NCI-H1930 (cell line): ENCODE measurements at regions not wholly inside any gene's neighbourhood (a gene's known extent, or its start where the extent isn't known, plus 50 kb on each side); places are given as distances from the start of the nearest gene placed in this dataset.

ENCODE experiments used
- DNase-seq, 2 experiments: peaks; one replicate each; lab custom pipeline; 2025; lab: John Stamatoyannopoulos, UW

DNA sequence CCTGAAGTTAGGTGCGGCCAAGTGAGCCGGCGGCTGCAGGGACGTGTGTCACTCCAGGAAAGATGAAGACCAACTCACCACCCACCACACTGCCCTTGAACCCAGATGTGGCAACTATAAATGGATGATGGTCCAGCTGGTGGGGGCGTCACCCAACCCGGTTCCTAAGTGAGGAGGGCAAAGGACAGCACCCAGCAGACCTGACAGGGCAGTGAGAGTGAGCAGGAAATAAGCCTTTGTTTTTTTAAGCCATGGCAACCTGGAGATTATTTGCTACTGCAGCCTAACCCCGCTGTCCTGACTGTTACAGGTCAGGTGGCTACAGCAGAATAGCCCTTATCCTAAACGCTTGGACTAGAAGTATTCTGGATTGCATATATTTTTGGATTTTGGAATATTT is 228.9 kb downstream of the CTTN start:
- no peak for DNase-seq

DNA sequence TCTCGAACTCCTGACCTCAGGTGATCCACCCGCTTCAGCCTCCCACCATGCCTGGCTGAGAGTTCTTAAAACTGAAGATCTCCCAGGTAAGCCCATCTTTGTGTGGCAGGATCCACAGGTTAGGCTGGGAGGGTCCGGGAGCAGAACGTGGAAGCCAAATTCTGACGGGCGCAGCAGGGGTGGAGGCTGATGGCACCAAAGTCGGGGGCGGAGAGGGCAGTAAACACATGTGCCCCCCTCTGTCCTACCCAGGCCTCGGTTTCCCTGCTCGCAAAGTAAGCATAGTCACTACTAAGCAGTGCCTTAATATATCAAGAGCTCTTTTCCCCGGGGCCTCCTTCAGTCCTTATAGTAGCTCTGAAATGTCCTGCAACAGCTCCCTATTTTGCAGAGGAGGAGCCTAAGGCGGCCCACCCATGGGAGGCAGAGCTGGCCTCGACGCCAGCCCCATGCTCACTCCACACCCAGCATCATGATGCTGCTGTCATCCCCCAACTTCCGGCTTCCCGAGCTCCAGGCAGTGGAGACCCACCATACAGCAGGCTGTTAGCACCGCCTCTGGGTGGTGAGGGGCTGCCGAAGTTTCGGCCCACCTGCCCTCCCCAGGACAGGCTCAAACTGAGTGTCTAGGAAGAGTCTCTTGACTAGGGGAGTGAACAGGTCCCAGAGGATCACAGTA is 230.0 kb downstream of the CTTN start:
- no peak for DNase-seq

DNA sequence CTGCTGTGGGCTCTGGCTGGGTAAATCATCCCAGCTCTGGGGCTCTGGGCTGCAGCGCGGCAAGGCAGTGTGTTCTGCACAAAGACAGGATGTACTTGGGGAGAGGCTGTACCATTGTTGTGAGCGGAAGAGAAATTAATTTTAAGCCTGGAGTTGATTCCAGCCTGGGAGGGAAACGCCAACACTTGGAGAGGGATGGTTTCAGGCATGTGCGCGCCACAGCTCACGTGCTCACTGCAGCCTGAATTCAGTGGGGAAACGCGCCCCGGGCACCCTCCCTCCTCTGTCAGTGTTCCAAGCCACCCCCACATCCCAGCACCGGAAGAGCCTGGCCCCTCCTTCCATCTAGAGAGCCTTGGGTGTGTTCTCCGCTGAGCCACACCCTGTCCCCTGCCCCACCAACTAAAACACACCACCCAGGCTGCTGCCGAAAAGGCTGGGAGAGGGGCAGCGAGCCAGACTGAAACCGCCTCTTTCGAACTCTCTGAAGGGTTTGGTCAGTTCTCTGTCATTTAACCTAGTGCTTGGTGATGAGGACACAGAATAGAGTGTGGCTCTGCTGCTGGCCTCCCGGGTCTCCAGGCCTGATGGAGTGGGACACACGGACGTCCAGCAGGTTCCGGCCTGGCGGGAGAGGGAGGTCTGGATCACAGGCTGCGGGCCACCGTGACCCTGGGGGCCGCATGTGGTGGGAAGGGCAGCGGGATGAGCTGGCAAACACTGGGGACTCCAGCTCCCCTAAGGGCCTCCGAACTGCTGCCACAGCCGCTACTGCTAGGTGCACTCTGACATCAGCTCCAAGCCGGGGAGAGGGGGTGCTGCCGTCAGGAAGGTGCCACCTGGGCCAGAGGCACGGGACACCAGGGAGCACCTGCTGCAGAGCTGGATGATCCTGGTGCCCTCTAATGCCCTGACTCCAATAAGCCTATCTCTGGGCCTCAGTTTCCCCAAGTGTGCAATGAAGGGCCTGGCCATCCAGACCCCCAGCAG is 230.8 kb downstream of the CTTN start:
- DNase-seq, result no peak

DNA sequence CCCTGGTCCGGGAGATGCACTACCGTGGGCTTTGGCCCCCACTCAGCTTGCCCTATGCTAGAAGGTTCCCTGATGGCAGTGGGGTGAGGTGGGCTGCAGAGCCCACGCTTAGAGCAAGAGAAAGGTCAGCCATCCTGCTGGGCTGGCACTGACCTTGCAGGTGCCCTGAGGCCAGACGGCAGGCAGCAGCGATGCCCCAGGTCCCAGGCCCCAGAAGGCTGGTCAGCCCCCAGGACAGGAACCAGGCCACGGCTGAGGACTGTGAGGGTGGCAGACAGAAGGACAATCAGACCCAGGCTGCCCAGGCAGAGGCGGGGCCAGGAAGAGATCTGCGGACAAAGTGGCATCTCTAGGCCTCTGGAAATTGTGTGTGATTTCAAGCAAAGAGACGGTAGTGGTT is 231.7 kb downstream of the CTTN start:
- DNase-seq, result no peak

DNA sequence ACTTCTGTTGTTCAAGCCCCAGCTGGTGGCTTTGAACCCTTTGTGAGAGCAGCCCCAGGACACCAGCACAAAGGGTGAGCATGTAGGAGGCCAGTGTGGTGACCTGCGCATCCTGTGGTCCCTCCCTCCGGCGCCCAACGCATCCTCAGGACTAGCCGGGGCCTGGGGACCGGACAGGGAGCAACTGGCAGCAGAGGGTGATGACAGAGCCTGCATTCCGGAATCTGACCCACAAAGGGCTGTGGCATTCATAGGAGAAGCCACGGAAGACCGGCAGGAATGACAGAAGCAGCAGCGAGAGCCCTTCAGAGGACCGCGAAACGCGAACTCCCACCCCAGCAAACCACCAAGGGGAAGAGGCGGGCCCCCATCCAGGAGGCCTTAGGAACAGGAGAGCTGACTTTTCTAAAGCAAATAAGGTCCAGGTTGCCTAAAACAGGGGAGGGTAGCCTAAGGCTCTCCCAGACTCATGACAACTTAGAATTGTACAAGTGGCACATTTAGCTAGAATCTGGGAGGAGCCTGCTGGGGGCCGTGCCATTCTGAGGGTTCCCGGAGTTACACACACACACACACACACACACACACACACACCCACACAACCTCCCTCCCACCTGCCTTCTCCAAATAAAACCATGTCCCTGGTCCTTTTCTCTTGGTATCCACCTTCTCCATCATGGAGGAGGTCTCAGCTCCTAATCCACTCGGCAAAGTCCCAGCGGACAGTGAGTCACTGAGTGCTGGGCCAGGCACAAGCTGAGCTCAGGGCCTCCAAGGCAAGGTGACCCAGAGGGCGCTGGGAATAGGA is 232.7 kb downstream of the CTTN start:
- DNase-seq, result no peak

DNA sequence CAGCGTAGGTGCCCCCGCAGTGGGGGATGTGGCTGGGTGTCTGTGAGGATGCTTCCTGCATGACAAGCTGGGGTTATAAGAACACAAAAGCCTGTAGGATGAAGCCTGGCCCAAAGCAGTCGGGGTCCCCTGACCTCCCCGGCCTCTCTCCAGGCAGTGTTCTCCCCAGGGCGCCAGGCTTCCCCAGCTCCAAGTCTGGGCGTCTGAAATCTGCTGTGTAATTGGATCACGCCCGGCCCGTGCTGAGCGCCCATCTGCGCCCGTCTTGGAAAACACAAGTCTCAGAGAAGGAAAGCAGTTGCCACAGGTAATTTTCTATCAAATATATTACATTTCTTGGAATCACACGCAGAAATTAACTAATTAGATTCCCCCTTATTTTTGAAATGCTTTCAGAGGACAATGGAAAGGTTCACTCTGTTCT is 233.3 kb downstream of the CTTN start:
- no peak for DNase-seq

DNA sequence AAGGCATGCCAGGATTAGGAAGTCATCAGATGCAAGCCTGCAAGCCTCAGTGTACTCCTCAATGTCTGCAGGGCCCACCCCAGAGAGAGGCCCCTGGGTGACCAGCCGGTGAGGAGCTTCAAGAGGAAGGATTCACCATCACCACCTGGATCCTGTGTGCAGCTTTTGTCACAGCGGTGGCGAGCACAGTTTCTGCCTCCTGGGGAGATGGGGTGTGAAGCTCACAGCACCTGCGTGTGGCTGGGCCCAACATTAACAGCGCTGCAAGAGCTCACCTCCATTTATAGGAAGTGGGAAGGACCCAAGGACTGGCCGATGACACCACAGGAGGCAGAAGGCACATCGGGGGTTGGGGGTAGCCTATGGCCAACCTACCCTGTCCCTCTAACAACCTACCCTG is 235.3 kb downstream of the CTTN start:
- DNase-seq, result no peak

DNA sequence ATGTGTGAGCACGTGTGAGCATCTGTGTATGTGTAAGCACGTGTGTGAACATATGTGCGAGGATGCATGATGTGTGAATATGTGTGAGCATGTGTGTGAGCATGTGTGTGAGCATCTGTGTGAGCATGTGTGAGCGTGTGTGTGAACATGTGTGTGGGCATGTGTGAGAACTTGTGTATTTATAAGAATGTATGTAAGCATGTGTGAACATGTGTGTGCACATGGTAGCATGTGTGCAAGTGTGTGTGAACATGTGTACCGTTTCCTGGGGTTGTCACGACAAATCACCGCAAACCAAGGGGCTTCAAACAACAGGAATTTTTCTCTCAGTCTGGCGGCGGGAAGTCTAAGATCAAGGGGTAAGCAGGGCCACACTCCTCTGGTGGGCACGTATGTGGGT is 238.3 kb downstream of the CTTN start:
- no peak for DNase-seq

DNA sequence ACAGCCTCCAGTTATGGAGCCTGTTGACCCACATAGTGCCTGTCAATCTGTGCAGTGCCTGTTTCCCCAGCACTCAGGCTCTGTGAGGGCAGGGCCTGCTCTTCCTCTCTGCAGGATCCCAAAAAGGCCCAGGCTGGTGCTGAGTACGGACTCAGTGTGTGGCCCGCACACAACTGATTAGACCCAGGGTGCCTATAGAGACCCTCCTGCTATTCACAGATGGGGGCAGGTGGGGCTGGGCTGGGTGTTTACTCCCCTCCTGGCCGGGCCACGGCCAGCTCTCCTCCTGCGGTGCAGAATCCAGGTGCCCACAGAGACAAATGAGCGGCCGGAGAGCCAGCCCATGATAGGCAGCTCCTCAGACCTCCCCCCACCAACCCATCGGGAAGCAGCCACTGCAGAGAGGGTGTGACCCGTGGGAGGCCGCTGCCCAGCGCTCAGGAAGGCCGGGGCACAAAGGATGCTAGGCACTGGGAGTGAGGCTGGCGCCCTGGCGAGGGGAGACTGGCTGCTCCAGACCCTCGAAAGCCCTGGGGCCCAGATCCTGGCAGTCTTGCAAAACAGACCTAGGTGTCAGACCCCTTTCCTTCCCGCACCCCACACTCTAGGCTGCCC is 239.0 kb downstream of the CTTN start:
- no peak for DNase-seq

DNA sequence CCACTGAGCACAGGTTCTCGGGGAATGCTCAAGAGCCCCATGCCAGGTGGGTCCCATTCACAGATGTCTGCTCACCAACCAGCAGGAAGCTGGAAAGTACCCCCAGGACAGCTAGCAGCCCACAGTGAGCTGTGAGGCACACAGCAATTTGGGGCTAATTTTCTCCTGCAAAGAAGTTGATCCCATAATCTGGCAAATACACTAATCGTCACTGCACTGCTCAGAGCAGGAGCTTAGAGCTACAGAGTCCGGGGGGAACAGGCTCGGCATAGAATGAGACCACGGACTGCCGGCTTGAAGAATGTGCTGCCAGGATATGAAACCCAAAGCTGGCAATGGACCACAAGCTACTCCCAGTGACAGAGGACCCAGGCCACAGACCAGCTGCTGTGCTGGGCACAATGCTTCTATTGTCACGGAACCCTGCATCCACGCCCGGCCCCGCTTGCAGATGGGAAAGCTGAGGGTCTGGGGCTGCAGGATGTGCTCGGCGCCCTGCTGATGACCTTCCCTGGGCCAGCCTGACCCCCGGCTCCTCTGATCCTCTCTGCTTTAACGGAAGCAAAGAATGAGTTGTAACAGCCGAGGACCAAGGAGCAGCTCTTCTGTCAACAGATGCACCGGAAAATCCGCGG is 239.7 kb downstream of the CTTN start:
- no peak for DNase-seq

DNA sequence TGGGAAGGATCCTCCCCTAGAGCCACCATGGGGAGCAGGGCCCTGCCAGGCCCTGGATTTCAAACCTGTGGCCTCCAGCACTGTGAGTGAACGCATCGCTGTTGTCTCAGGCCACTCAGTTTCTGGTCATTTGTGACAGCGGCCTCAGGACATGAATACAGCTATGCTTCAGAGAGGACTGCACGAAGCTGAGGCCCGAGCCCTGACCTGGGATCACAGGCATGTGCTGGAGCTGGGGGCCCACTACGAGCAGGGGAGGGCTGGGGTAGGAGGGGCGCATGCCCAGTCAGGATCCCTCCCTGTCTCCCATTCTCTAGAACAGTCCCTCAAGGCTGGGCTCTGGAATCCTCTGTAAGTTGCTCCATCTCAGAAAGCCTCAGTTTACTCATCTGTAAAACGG is 242.1 kb downstream of the CTTN start:
- no peak for DNase-seq

DNA sequence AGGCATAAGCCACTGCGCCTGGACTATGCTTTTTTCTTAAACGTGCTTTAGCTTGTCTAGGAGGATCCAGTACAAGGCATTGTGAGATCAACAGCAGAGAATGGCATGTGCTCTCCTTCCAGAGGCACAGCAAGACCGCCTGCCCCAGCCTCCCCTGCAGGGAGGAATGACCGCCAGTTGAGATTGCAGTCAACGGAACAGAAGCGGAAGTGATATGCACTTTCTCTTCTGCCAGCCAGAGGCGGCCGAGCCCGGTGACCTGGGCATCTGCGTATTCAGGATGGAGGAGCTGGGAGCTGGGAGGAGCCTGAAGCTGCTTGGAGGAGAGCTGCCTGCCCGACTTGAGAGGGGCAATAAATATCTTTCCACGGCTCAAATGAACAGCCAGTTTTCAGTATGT is 243.0 kb downstream of the CTTN start:
- DNase-seq, result no peak

DNA sequence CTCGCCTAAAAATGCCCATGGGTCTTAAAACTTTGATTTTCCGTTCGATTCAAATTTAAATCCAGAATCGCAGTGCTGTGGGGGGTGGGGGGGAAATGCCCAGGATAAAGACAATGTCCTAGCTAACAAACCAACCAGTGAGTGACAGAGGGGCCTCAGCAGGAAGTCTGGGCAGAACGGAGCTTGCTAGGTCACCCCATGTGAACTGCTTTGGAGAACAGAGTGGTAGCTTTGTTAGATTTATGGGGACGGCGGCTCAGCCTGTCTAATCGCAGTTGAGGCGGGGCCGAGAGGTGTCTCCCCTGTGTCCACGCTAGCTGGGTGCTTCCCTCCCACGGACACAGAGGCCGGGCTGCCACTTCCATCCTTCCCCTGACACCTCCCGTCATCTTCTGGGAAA is 243.9 kb downstream of the CTTN start:
- DNase-seq, result no peak

DNA sequence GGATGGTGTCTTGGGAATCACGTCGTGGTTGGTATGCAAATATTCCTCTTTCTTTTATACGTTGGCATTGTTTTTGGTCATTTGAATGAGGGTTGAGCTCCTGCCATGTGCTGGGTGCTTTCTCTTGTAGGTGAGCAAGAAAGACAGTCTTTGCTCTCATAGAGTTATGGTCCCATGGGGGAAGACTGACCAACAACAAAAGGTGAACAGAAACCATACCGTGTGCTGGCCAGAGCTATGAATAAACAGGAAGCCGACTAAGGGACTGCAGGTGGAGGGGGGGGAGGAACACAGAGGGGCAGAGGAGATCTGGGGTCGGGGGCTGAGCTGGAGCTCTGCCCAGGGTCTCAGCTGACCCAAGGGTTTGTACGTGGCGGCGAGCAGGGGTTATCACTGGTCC is 245.3 kb downstream of the CTTN start:
- DNase-seq, result no peak

DNA sequence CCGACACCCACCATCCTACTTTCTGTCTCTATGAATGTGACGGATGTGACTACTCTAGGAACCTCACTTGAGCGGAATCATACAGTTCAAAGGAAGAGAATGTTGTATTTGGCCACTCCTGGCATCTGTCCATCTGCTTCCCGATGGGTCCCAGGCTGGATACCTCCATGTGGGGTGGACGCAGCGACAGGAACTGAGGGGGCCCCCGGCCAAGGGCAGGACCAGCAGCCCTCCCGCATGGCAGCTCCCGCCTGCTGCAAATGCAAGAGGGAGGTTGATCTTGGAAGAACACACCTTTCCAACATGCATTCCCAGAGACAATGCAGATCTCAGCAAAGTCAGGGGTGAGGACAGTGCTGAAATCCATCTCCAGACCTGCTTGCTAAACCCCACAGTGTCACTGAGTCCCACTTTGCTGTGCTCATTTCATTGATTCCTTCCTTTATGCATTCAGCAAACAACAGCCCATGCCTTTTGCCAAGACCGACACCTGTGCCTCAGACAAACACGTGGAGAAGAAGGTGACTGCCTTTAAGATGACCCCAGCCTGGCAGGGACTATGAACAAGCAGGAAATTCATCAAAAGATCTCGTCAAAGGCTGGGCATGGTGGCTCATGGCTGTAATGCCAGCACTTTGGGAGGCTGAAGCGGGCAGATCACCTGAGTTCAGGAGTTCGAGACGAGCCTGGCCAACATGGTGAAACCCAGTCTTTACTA is 246.2 kb downstream of the CTTN start:
- no peak for DNase-seq

DNA sequence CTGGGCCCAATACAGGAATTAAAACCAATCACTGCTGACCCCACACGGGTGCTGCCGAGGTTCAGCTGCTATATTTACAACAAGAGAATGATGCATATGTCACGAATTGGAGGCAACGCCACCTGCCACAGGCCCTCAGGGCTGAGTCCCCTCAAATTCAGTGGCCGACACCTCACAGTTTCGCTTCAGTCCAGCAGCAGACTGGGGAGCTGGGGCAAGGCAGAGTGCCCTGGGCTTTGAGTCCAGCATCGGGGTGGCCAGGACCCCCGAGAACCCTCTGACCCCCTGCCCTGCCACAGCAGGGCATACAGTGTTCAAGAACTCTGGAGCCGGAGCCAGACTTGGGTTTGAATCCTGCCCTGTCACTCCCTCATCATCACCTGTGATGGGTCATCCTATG is 247.2 kb downstream of the CTTN start:
- DNase-seq, result no peak

DNA sequence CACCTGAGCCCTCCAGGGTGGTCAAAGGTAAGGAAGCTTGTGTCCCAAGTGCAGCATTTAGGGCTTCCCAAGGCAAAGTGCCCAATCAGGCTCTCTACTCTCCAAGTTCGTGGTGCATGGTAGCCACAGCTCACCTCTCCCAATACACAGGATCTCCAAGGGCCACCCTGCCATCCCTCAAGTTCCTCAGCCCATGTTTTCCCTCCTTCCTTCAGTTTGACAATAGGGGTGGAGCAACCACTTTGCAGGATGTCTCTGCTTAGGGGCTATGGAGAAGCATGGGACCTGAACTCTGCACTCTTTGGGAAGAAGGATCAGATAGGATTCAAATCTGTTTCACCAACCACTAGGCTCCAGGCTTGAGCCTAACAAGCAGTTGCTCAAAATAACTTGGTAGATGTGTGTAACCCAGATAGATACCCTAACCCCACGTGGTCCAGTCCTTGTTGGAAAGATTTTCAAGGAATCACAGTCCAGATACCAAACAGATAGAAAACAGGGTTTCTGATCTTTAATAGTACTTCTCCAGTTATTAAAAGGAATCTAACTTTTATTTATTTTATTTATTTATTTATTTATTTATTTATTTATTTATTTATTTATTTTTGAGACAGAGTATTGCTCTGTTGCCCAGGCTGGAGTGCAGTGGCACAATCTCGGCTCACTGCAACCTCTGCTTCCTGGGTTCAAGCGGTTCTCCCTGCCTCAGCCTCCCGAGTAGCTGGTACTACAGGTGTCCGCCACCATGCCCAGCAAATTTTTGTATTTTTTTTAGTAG is 248.1 kb downstream of the CTTN start:
- no peak for DNase-seq

DNA sequence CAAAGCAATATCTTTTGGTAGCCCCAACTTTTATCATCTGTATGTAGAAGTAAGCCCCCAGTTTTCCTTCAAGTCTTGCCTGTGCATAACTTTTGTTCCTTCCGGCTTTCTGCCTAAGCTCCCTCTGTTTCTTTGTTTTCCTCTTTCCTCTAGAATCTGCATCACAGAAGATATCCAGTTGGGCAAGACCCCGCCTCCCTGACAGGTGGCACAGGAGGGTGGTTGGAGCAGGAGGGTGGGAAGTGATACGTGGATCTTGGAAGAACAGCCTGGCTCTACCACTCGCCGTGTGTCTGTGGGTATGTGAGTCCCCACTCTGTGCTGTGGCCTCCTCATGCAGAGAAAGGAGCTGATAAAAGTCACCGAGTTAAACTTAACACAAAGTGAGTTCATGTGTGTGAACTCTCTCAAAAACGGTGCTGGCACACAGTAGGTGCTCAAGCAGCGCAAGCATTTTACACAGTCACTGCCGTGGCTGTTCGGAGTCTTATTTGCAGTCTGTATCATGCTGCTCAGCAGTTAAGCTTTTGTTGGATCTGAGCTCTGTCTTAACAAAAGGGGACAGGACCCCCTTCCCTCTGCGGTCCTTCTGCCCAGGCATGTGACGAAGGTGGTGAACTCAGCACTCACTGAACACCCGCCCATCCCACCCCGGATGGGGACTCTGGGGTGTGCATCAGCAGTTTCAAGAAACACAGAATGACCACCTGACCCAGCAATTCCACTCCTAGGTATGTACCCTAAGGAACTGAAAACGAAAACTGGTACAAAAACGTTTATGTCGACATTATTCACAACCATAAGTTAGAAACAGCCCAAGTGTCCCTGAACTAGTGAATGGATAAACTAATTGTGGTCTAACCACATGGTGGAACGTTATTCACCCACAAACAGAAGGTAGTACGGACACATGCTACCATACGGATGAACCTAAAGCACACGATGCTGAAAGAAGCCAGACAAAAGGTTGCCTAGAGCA is 249.1 kb downstream of the CTTN start:
- DNase-seq, result no peak
